ENCODE measurements at regions not wholly inside any gene's neighbourhood (a gene's known extent, or its start where the extent isn't known, plus 50 kb on each side); places are given as distances from the start of the nearest gene placed in this dataset.

GRCh38 chr17:72457712-72458111 is 336.9 kb downstream of the SOX9 start:
- DNase-seq (ENCODE audit: low read depth in 1 of 2, low spot score in 1 of 2) (no peak), FAIRE-seq (no peak), ATAC-seq (no peak)
- no peak overlapping the region for H3K4me3 ChIP-seq
- 0 out of 3 replicates have a peak, but pooled peaks cover 1% of the 10 kb centered on the region for H3K9me3 ChIP-seq
- ChIA-PET CTCF (interaction anchor here (4.4 kb wide), 1 partner anchor 7 kb away, joined by 16 read pairs; no protein-coding TSS in a partner anchor), POLR2A (no interaction called here)
- peak overlapping the region; percentile 74 for H3K4me2 ChIP-seq
- TF ChIP-seq HOXB5 (CRISPR knock-in tag; IDR thresholded peaks at IDR 0.05) (peak; percentile 42; the same call in 1 of the 2 replicates), FOSL2 (IDR thresholded peaks at IDR 0.05) (no peak), FOSL2 (CRISPR knock-in tag; IDR thresholded peaks at IDR 0.05) (0 out of 2 replicates have a peak, but pooled peaks have one; percentile 3), CTCF (IDR thresholded peaks at IDR 0.05) (no peak), HEYL (CRISPR knock-in tag; IDR thresholded peaks at IDR 0.05) (0 out of 2 replicates have a peak, but pooled peaks have one; percentile 14), EHF (CRISPR knock-in tag; IDR thresholded peaks at IDR 0.05) (no peak)
- WGBS (ENCODE audit: missing lambda C conversion rate), result 77% methylated on average over 5 of the region's 5 CpGs
- H3K27ac ChIP-seq, result peak overlapping the region; percentile 84 to 88
- H3K4me1 ChIP-seq, result peaks cover 97% of the 10 kb centered on the region

DNA sequence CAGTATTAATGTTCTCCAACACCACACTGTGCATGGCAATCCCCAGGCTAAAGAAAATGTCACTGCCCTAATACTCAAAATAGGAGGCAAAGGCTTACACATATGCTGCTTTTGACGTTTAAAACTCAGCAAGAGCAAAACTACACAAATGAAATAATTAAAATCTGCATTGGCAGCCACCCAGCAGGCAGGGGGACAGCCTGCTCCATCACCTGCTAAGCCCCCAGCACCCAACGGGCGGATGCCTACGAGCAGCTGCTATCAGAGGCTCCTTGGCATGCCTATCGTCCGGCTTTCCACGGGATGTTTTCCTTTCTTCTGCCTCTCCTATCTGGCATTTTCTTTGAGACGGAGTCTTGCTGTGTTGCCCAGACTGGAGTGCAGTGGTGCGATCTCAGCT is 337.5 kb downstream of the SOX9 start:
- ChIA-PET CTCF (no interaction called here), POLR2A (no interaction called here)
- H3K4me3 ChIP-seq, result no peak overlapping the region
- H3K9me3 ChIP-seq, result 0 out of 3 replicates have a peak, but pooled peaks cover 4% of the 10 kb centered on the region
- H3K4me1 ChIP-seq, result peaks cover 97% of the 10 kb centered on the region
- no peak for TF ChIP-seq TFCP2L1 (CRISPR knock-in tag; IDR thresholded peaks at IDR 0.05)
- no peak for TF ChIP-seq KDM5A (IDR thresholded peaks at IDR 0.05)
- TF ChIP-seq FOSL2 (IDR thresholded peaks at IDR 0.05), result no peak
- TF ChIP-seq FOSL2 (CRISPR knock-in tag; IDR thresholded peaks at IDR 0.05), result no peak
- TF ChIP-seq EHMT2 (IDR thresholded peaks at IDR 0.05; ENCODE audit: low read depth), result no peak
- TF ChIP-seq HOXB5 (CRISPR knock-in tag; IDR thresholded peaks at IDR 0.05), result no peak
- TF ChIP-seq ZFP36 (IDR thresholded peaks at IDR 0.05; ENCODE audit: borderline replicate concordance, partially characterized antibody), result no peak
- no peak for TF ChIP-seq USF2 (IDR thresholded peaks at IDR 0.05)
- TF ChIP-seq BHLHE40 (IDR thresholded peaks at IDR 0.05; ENCODE audit: low read depth, low read length), result no peak
- TF ChIP-seq NR3C1 (IDR thresholded peaks at IDR 0.05), result no peak
- TF ChIP-seq RARB (CRISPR knock-in tag; IDR thresholded peaks at IDR 0.05), result no peak
- TF ChIP-seq RFX5 (IDR thresholded peaks at IDR 0.05), result no peak
- TF ChIP-seq POLR2AphosphoS2 (conservative IDR thresholded peaks at IDR 0.05; ENCODE audit: low read length), result no peak
- TF ChIP-seq CTCF (IDR thresholded peaks at IDR 0.05), result no peak
- no peak for TF ChIP-seq CEBPB (IDR thresholded peaks at IDR 0.05)
- no peak for DNase-seq (ENCODE audit: low read depth in 1 of 2, low spot score in 1 of 2)
- no peak for ATAC-seq
- peak overlapping the region; percentile 74 for H3K4me2 ChIP-seq
- peak overlapping the region; percentile 84 to 88 for H3K27ac ChIP-seq
- no peak for FAIRE-seq
- 94% methylated on average over 9 of the region's 9 CpGs for WGBS (ENCODE audit: missing lambda C conversion rate)

DNA sequence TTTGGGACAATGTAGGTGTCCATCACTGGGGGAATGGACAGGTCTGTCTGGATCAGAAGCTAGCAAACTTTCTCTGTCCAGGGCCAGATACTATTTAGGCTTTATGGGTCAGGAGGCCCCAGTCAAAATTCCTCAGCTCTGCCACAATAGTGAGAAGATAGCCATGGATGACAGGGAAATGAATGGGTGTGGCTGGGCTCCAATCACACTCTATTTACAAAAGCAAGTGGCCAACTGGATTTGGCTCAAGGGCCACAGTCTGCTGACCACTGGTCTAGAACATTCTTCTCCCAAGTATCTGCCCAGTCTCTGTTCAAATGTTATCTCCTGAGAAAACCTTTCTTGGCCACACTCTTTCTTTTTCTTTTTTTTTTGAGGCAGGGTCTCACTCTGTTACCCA is 339.9 kb downstream of the SOX9 start:
- ChIA-PET POLR2A (no interaction called here), CTCF (interaction anchor here (0.7 to 1.8 kb wide), 6 partner anchors 9 to 79 kb away, joined by 3 to 5 read pairs (median 4); no protein-coding TSS in a partner anchor)
- H3K4me3 ChIP-seq, result no peak overlapping the region
- H3K27ac ChIP-seq, result peak overlapping the region; percentile 84 to 88
- peak in 1 of 2 experiments; percentile 49 for DNase-seq (ENCODE audit: low read depth in 1 of 2, low spot score in 1 of 2)
- no peak for ATAC-seq
- H3K9me3 ChIP-seq, result 0 out of 3 replicates have a peak, but pooled peaks cover 7% of the 10 kb centered on the region
- peak overlapping the region; percentile 9; the same call in 2 of the 3 replicates for H3K4me2 ChIP-seq
- TF ChIP-seq, protein P1, sequence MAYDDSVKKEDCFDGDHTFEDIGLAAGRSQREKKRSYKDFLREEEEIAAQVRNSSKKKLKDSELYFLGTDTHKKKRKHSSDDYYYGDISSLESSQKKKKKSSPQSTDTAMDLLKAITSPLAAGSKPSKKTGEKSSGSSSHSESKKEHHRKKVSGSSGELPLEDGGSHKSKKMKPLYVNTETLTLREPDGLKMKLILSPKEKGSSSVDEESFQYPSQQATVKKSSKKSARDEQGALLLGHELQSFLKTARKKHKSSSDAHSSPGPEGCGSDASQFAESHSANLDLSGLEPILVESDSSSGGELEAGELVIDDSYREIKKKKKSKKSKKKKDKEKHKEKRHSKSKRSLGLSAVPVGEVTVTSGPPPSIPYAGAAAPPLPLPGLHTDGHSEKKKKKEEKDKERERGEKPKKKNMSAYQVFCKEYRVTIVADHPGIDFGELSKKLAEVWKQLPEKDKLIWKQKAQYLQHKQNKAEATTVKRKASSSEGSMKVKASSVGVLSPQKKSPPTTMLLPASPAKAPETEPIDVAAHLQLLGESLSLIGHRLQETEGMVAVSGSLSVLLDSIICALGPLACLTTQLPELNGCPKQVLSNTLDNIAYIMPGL (CRISPR knock-in tag; IDR thresholded peaks at IDR 0.05; ENCODE audit: borderline replicate concordance), result no peak
- 0 out of 2 replicates have a peak, but pooled peaks have one; percentile 5 for TF ChIP-seq ZSCAN20 (CRISPR knock-in tag; IDR thresholded peaks at IDR 0.05)
- FAIRE-seq, result no peak
- H3K4me1 ChIP-seq, result peaks cover 97% of the 10 kb centered on the region
